HepG2 (cell line): ENCODE measurements at regions not wholly inside any gene's neighbourhood (a gene's known extent, or its start where the extent isn't known, plus 50 kb on each side); places are given as distances from the start of the nearest gene placed in this dataset.
A peak's percentile ranks its signal among the peaks of the same experiment; 100 is the strongest.

Experiments used
- ARHGAP35 ChIP-seq: sonication (generic); formaldehyde crosslinking; IDR thresholded peaks from 2 replicates; pipeline ENCODE4 v1.9.0; 2022; ENCODE audit warnings: mild to moderate bottlenecking, inconsistent platforms, moderate library complexity, missing genetic modification reagents, borderline replicate concordance
- ARID5B ChIP-seq: IDR thresholded peaks from 2 replicates; pipeline ENCODE4 v1.4.0; 2020; ENCODE audit warnings: mild to moderate bottlenecking, missing genetic modification reagents
- CREM ChIP-seq, 2 experiments: sonication (generic) in 1 of 2; formaldehyde crosslinking in 1 of 2; IDR thresholded peaks; 2 replicates each; pipeline versions ENCODE4 v1.4.0 to v1.6.1; 2016 to 2020; ENCODE audit warnings: antibody characterized with exemption in 1 of 2, mild to moderate bottlenecking in 1 of 2, missing genetic modification reagents in 1 of 2
- EHMT2 ChIP-seq: fragments of 200-600 bp; sonication (generic); IDR thresholded peaks from 2 replicates; pipeline ENCODE4 v1.7.0; 2017; ENCODE audit warnings: antibody characterized with exemption, low read depth, low read length, borderline replicate concordance
- HNF4A ChIP-seq: sonication (generic); formaldehyde crosslinking; IDR thresholded peaks from 2 replicates; pipeline ENCODE4 v1.4.0; 2020; ENCODE audit warnings: missing genetic modification reagents
- KAT8 ChIP-seq: IDR thresholded peaks from 2 replicates; pipeline ENCODE4 v1.6.1; 2016; ENCODE audit warnings: missing genetic modification reagents, missing compliant biosample characterization
- KLF16 ChIP-seq, 2 experiments: sonication (generic) in 1 of 2; formaldehyde crosslinking in 1 of 2; IDR thresholded peaks; 2 replicates each; pipeline versions ENCODE4 v1.6.1 to v1.8.0; 2016 to 2023; ENCODE audit warnings: missing genetic modification reagents in 2 of 2, missing compliant biosample characterization in 1 of 2
- MBD4 ChIP-seq: IDR thresholded peaks from 2 replicates; pipeline ENCODE4 v1.6.1; 2012; ENCODE audit warnings: low read length, inconsistent platforms, borderline replicate concordance
- MED1 ChIP-seq: sonication (generic); formaldehyde crosslinking; IDR thresholded peaks from 2 replicates; pipeline ENCODE4 v1.4.0; 2020; ENCODE audit warnings: missing genetic modification reagents
- PAX8 ChIP-seq: sonication (generic); formaldehyde crosslinking; IDR thresholded peaks from 2 replicates; pipeline ENCODE4 v1.8.0; 2022; ENCODE audit warnings: mild to moderate bottlenecking, missing genetic modification reagents, borderline replicate concordance
- PHF8 ChIP-seq: sonication (generic); formaldehyde crosslinking; IDR thresholded peaks from 2 replicates; pipeline ENCODE4 v1.5.0; 2020; ENCODE audit warnings: missing genetic modification reagents
- RARG ChIP-seq: sonication (generic); formaldehyde crosslinking; IDR thresholded peaks from 2 replicates; pipeline ENCODE4 v1.4.0; 2020; ENCODE audit warnings: low read depth, mild to moderate bottlenecking, missing genetic modification reagents
- RERE ChIP-seq: IDR thresholded peaks from 2 replicates; pipeline ENCODE4 v1.6.1; 2016; ENCODE audit warnings: low read depth, missing genetic modification reagents, missing compliant biosample characterization
- ZFP36 ChIP-seq: fragments of 150-350 bp; IDR thresholded peaks from 2 replicates; pipeline ENCODE4 v1.6.1; 2018; ENCODE audit warnings: borderline replicate concordance, low read length, low read depth; ENCODE audit not compliant: partially characterized antibody
- ZNF235 ChIP-seq: sonication (generic); formaldehyde crosslinking; IDR thresholded peaks from 2 replicates; pipeline ENCODE4 v1.8.1; 2023; ENCODE audit warnings: mild to moderate bottlenecking, missing genetic modification reagents, borderline replicate concordance
- ZNF24 ChIP-seq: fragments of 450-650 bp; IDR thresholded peaks from 2 replicates; pipeline ENCODE4 v1.6.1; 2017; ENCODE audit warnings: antibody characterized with exemption, mild to moderate bottlenecking
- ZNF253 ChIP-seq: sonication (generic); formaldehyde crosslinking; IDR thresholded peaks from 2 replicates; pipeline ENCODE4 v1.8.0; 2022; ENCODE audit warnings: mild to moderate bottlenecking, missing genetic modification reagents, borderline replicate concordance
- ZNF331 ChIP-seq: sonication (generic); formaldehyde crosslinking; IDR thresholded peaks from 2 replicates; pipeline ENCODE4 v1.4.0; 2020; ENCODE audit warnings: missing genetic modification reagents
- ZNF572 ChIP-seq: sonication (generic); formaldehyde crosslinking; IDR thresholded peaks from 2 replicates; pipeline ENCODE4 v1.5.1; 2020; ENCODE audit warnings: mild to moderate bottlenecking, missing genetic modification reagents
- ZNF772 ChIP-seq: sonication (generic); formaldehyde crosslinking; IDR thresholded peaks from 2 replicates; pipeline ENCODE4 v1.5.0; 2020; ENCODE audit warnings: mild to moderate bottlenecking, missing genetic modification reagents
- ZNF83 ChIP-seq: sonication (generic); formaldehyde crosslinking; IDR thresholded peaks from 2 replicates; pipeline ENCODE4 v1.4.0; 2020; ENCODE audit warnings: missing genetic modification reagents, mild to moderate bottlenecking, borderline replicate concordance
- TF ChIP-seq, protein P1 (sequence below): sonication (generic); formaldehyde crosslinking; IDR thresholded peaks from 2 replicates; pipeline ENCODE4 v1.4.0; 2020; ENCODE audit warnings: missing genetic modification reagents

DNA sequence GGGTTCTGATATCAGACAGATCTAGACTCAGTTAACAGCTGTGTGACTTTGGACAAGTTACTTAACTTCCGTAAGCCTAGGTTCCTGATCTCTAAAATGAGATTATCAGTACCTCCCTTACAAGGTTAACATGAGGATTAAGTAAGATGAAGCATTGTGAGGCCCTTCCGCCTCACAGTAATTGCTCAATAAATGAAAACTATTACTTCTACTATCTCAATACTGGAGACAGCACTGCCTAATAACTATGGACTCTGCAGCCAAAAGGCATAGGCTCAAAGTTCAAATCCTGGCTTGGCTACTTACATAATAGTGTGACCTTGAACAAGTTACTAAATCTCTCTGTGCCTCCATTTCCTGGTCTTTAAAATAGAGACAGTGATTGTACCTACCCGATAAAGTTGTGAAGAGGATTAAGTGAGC is 82.0 kb upstream of the ATP11B start (continued):
- TF ChIP-seq PHF8, result no peak
- TF ChIP-seq ZNF235 (CRISPR knock-in tag), result no peak
- peak; percentile 94 for TF ChIP-seq HNF4A (CRISPR knock-in tag)
- peak; percentile 47; the same call in 1 of the 2 replicates for TF ChIP-seq ZNF331 (CRISPR knock-in tag)
- TF ChIP-seq ZNF83 (CRISPR knock-in tag), result no peak
- no peak for TF ChIP-seq ZFP36
- TF ChIP-seq PAX8 (CRISPR knock-in tag), result no peak
- no peak for TF ChIP-seq ZNF253 (CRISPR knock-in tag)
- no peak for TF ChIP-seq ZNF24
- TF ChIP-seq ZNF572, result no peak
- TF ChIP-seq ARHGAP35 (CRISPR knock-in tag), result no peak
- TF ChIP-seq KLF16 (CRISPR knock-in tag; IDR thresholded peaks at IDR 0.05), result 0 out of 4 replicates have a peak, but pooled peaks of 1 of the 2 experiments have one; percentile 8
- TF ChIP-seq ARID5B (CRISPR knock-in tag), result peak; percentile 77
- peak; percentile 30; the same call in 1 of the 2 replicates for TF ChIP-seq CREM (IDR thresholded peaks at IDR 0.05)
- no peak for TF ChIP-seq CREM (CRISPR knock-in tag; IDR thresholded peaks at IDR 0.05)
- TF ChIP-seq, protein P1, sequence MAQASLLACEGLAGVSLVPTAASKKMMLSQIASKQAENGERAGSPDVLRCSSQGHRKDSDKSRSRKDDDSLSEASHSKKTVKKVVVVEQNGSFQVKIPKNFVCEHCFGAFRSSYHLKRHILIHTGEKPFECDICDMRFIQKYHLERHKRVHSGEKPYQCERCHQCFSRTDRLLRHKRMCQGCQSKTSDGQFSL (CRISPR knock-in tag), result no peak
- TF ChIP-seq RERE, result no peak
- TF ChIP-seq MED1, result peak; percentile 37; the same call in 1 of the 2 replicates
- no peak for TF ChIP-seq EHMT2
- TF ChIP-seq ZNF772, result no peak
- TF ChIP-seq MBD4, result no peak
- 0 out of 2 replicates have a peak, but pooled peaks have one; percentile 43 for TF ChIP-seq RARG (CRISPR knock-in tag)
- peak; percentile 59; the same call in 1 of the 2 replicates for TF ChIP-seq KAT8 (CRISPR knock-in tag)
